ENCODE measurements at regions not wholly inside any gene's neighbourhood (a gene's known extent, or its start where the extent isn't known, plus 50 kb on each side); places are given as distances from the start of the nearest gene placed in this dataset.

DNA sequence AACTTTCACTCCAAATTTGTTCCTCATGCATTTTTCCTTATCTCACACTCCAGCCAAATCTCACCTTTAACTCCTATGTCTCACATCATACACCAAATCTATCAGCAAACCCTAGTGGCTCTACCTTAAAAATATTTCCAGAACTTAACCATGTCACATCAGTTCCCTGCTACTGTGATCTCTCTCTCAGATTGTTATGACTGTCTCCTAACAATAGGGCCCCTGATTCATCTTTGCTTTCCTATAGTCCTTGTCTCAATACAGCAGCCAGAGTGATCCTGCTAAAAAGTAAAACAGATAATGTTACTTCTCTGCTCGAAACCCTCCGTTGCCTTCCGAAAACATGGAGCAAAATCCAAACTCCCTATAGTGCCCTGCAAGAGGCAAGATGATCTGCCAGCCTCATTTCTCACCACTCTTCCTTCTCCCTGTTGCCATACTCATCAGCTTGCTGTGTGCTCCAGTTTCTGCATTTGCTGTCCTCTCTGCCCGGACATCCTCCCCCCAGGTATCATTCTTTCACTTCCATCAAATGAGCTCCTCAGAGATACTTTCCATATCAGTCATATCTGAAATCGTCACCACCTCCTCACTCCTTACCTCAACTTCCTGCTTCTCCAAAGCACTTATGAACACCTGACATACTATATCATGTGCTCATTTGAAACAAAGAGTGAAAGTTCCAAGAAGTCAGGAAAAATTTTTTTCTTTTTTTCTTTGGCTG, 293.4 kb upstream of the NR3C2 start:
- Histone ChIP-seq H3K36me3 (replicated peaks in 1 of 2) (no peaks in the 10 kb centered on the region), H3K27me3 (no peaks in the 10 kb centered on the region), H3K27ac (no peak overlapping the region), H3K9me3 (replicated peaks in 1 of 3) (no peaks in the 10 kb centered on the region), H3K4me3 (no peak overlapping the region), H3K4me1 (replicated peaks in 1 of 2) (no peaks in the 10 kb centered on the region)
- TF ChIP-seq CTCF (IDR thresholded peaks at IDR 0.05) = no peak
- no peak for TF ChIP-seq POLR2A (IDR thresholded peaks at IDR 0.05)
- 80 to 88% (median 84%) methylated on average over 5 of the region's 5 CpGs for WGBS, 4 donors
- intact Hi-C loops (cut with DNase I) = no loop called here
- no peak for DNase-seq

DNA sequence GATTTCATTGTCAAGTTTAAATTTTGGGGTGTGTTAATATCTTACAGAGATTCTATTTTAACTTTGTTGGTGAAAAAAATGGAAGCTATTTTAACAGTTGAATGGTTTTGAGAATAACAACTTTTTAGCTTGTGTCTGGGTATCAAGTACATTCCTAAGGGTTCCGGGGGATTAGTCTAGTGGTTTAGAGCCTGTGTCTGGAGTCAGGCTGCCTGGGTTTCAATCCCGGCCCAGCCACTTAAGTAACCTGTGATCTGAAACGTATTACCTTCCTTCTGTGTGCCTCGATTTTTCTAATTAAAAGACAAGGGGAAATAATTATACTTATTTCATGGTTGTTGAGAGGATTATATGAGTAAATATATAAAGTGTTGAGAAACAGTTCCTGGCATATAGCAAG, 288.6 kb upstream of the NR3C2 start:
- Histone ChIP-seq H3K4me3 (no peak overlapping the region), H3K27ac (no peak overlapping the region), H3K9me3 (replicated peaks in 1 of 3) (no peaks in the 10 kb centered on the region), H3K36me3 (replicated peaks in 1 of 2) (no peaks in the 10 kb centered on the region), H3K27me3 (no peaks in the 10 kb centered on the region), H3K4me1 (replicated peaks in 1 of 2) (no peaks in the 10 kb centered on the region)
- intact Hi-C loops (cut with DNase I) = no loop called here
- TF ChIP-seq POLR2A (IDR thresholded peaks at IDR 0.05) (no peak), CTCF (IDR thresholded peaks at IDR 0.05) (no peak)
- no peak for DNase-seq
- 77 to 89% (median 84%) methylated on average over 4 of the region's 4 CpGs for WGBS, 4 donors

DNA sequence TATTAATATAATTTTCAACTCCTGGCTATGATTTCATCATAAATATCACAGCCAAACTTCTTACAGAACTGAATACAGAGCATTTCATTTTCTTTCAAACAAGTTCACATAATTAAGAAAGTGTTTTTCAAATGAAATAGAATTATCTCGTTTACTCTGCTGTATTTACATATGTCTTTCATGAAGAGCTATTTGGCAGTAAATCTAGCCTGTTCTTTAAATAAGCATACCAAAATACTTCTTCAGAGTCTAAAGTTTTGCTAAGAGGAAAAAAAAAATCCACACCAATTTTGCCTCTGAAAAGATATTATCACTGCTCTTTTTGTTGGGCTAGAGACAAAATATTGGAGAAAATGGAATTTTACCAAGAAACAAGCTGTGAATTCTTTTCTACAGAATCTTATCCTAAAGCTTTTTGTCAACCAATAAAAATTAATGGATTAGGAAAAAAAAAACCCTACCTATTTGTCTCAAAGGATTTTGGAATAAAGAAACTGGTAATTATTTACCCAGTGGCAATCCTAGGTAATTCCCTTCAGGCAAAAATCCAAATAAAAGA, 287.9 kb upstream of the NR3C2 start:
- H3K9me3 ChIP-seq (replicated peaks in 1 of 3) = no peaks in the 10 kb centered on the region
- WGBS, 4 donors = 28 to 36% (median 31%) methylated on average over 1 of the region's 1 CpG
- DNase-seq = no peak
- H3K27me3 ChIP-seq = no peaks in the 10 kb centered on the region
- H3K4me1 ChIP-seq (replicated peaks in 1 of 2) = no peaks in the 10 kb centered on the region
- H3K36me3 ChIP-seq (replicated peaks in 1 of 2) = no peaks in the 10 kb centered on the region
- intact Hi-C loops (cut with DNase I) = no loop called here
- TF ChIP-seq CTCF (IDR thresholded peaks at IDR 0.05) (no peak), POLR2A (IDR thresholded peaks at IDR 0.05) (no peak)
- no peak overlapping the region for H3K27ac ChIP-seq
- no peak overlapping the region for H3K4me3 ChIP-seq

- WGBS, 4 donors = 72 to 84% (median 79%) methylated on average over 2 of the region's 2 CpGs
- TF ChIP-seq CTCF (IDR thresholded peaks at IDR 0.05) (no peak), POLR2A (IDR thresholded peaks at IDR 0.05) (no peak)
- no peaks in the 10 kb centered on the region for H3K36me3 ChIP-seq (replicated peaks in 1 of 2)
- intact Hi-C loops (cut with DNase I) = no loop called here
- DNase-seq = no peak
- no peaks in the 10 kb centered on the region for H3K9me3 ChIP-seq (replicated peaks in 1 of 3)
- no peak overlapping the region for H3K4me3 ChIP-seq
- no peaks in the 10 kb centered on the region for H3K4me1 ChIP-seq (replicated peaks in 1 of 2)
- no peaks in the 10 kb centered on the region for H3K27me3 ChIP-seq
- no peak overlapping the region for H3K27ac ChIP-seq
These were observed 275.8 kb upstream of the NR3C2 start for GRCh38 chr4:148717988-148718387.
